ENCODE measurements at regions not wholly inside any gene's neighbourhood (a gene's known extent, or its start where the extent isn't known, plus 50 kb on each side); places are given as distances from the start of the nearest gene placed in this dataset.

- no peak for TF ChIP-seq EZH2 (IDR thresholded peaks at IDR 0.05; ENCODE audit: borderline replicate concordance, low read length)
- no peak for TF ChIP-seq CTCF (IDR thresholded peaks at IDR 0.05; ENCODE audit: low read length)
- no peak overlapping the region for H3K4me2 ChIP-seq (ENCODE audit: low read length)
These were observed 122.0 kb upstream of the NRSN1 start for GRCh38 chr6:24004062-24004461.

GRCh38 chr6:24004659-24005058 lies 121.4 kb upstream of the NRSN1 start:
- Histone ChIP-seq H3K79me2 (ENCODE audit: insufficient read depth, low read length) (no peaks in the 10 kb centered on the region), H3F3A (ENCODE audit: insufficient read depth, low read length) (no peaks in the 10 kb centered on the region), H2AFZ (ENCODE audit: low read length) (no peak overlapping the region), H3K27me3 (ENCODE audit: insufficient read depth, low read length) (no peaks in the 10 kb centered on the region), H3K9me2 (ENCODE audit: low read depth, low read length) (no peaks in the 10 kb centered on the region), H4K20me1 (ENCODE audit: insufficient read depth, low read length) (no peaks in the 10 kb centered on the region), H3K4me3 (ENCODE audit: low read depth, low read length, poor library complexity, severe bottlenecking) (no peak overlapping the region), H3K9ac (ENCODE audit: low read length) (no peak overlapping the region), H3K27ac (ENCODE audit: low read depth, low read length, poor library complexity, severe bottlenecking) (no peak overlapping the region), H3K9me3 (ENCODE audit: low read length) (no peaks in the 10 kb centered on the region), H3K36me3 (ENCODE audit: insufficient read depth, low read length) (no peaks in the 10 kb centered on the region), H3K4me1 (ENCODE audit: insufficient read depth, low read length, severe bottlenecking) (no peaks in the 10 kb centered on the region), H3K4me2 (ENCODE audit: low read length) (no peak overlapping the region)
- no peak for TF ChIP-seq CTCF (IDR thresholded peaks at IDR 0.05; ENCODE audit: low read length)
- TF ChIP-seq EZH2 (IDR thresholded peaks at IDR 0.05; ENCODE audit: borderline replicate concordance, low read length): no peak

More at GRCh38 chr6:24004062-24004461, 122.0 kb upstream of the NRSN1 start:
- H3F3A ChIP-seq (ENCODE audit: insufficient read depth, low read length): no peaks in the 10 kb centered on the region
- H3K4me3 ChIP-seq (ENCODE audit: low read depth, low read length, poor library complexity, severe bottlenecking): no peak overlapping the region
- no peaks in the 10 kb centered on the region for H3K9me2 ChIP-seq (ENCODE audit: low read depth, low read length)
- no peaks in the 10 kb centered on the region for H3K79me2 ChIP-seq (ENCODE audit: insufficient read depth, low read length)
- no peaks in the 10 kb centered on the region for H3K27me3 ChIP-seq (ENCODE audit: insufficient read depth, low read length)
- H3K4me1 ChIP-seq (ENCODE audit: insufficient read depth, low read length, severe bottlenecking): no peaks in the 10 kb centered on the region
- H4K20me1 ChIP-seq (ENCODE audit: insufficient read depth, low read length): no peaks in the 10 kb centered on the region
- no peaks in the 10 kb centered on the region for H3K9me3 ChIP-seq (ENCODE audit: low read length)
- H2AFZ ChIP-seq (ENCODE audit: low read length): no peak overlapping the region
- H3K9ac ChIP-seq (ENCODE audit: low read length): no peak overlapping the region
- no peak overlapping the region for H3K27ac ChIP-seq (ENCODE audit: low read depth, low read length, poor library complexity, severe bottlenecking)
- no peaks in the 10 kb centered on the region for H3K36me3 ChIP-seq (ENCODE audit: insufficient read depth, low read length)

GRCh38 chr6:24006254-24006653 lies 119.8 kb upstream of the NRSN1 start:
- H3F3A ChIP-seq (ENCODE audit: insufficient read depth, low read length): no peaks in the 10 kb centered on the region
- no peaks in the 10 kb centered on the region for H4K20me1 ChIP-seq (ENCODE audit: insufficient read depth, low read length)
- no peak overlapping the region for H3K9ac ChIP-seq (ENCODE audit: low read length)
- no peaks in the 10 kb centered on the region for H3K9me3 ChIP-seq (ENCODE audit: low read length)
- no peaks in the 10 kb centered on the region for H3K79me2 ChIP-seq (ENCODE audit: insufficient read depth, low read length)
- H3K36me3 ChIP-seq (ENCODE audit: insufficient read depth, low read length): no peaks in the 10 kb centered on the region
- no peak overlapping the region for H3K27ac ChIP-seq (ENCODE audit: low read depth, low read length, poor library complexity, severe bottlenecking)
- no peaks in the 10 kb centered on the region for H3K4me1 ChIP-seq (ENCODE audit: insufficient read depth, low read length, severe bottlenecking)
- H2AFZ ChIP-seq (ENCODE audit: low read length): no peak overlapping the region
- TF ChIP-seq EZH2 (IDR thresholded peaks at IDR 0.05; ENCODE audit: borderline replicate concordance, low read length): no peak
- no peaks in the 10 kb centered on the region for H3K9me2 ChIP-seq (ENCODE audit: low read depth, low read length)
- no peak overlapping the region for H3K4me3 ChIP-seq (ENCODE audit: low read depth, low read length, poor library complexity, severe bottlenecking)
- H3K4me2 ChIP-seq (ENCODE audit: low read length): no peak overlapping the region
- H3K27me3 ChIP-seq (ENCODE audit: insufficient read depth, low read length): no peaks in the 10 kb centered on the region

GRCh38 chr6:24009319-24009718 lies 116.7 kb upstream of the NRSN1 start:
- Histone ChIP-seq H2AFZ (ENCODE audit: low read length) (no peak overlapping the region), H3K9me2 (ENCODE audit: low read depth, low read length) (no peaks in the 10 kb centered on the region), H4K20me1 (ENCODE audit: insufficient read depth, low read length) (no peaks in the 10 kb centered on the region), H3K9me3 (ENCODE audit: low read length) (no peaks in the 10 kb centered on the region), H3K9ac (ENCODE audit: low read length) (no peak overlapping the region), H3K4me1 (ENCODE audit: insufficient read depth, low read length, severe bottlenecking) (no peaks in the 10 kb centered on the region), H3F3A (ENCODE audit: insufficient read depth, low read length) (no peaks in the 10 kb centered on the region), H3K4me2 (ENCODE audit: low read length) (no peak overlapping the region), H3K27me3 (ENCODE audit: insufficient read depth, low read length) (no peaks in the 10 kb centered on the region), H3K36me3 (ENCODE audit: insufficient read depth, low read length) (no peaks in the 10 kb centered on the region), H3K79me2 (ENCODE audit: insufficient read depth, low read length) (no peaks in the 10 kb centered on the region), H3K27ac (ENCODE audit: low read depth, low read length, poor library complexity, severe bottlenecking) (no peak overlapping the region), H3K4me3 (ENCODE audit: low read depth, low read length, poor library complexity, severe bottlenecking) (no peak overlapping the region)
- no peak for TF ChIP-seq CTCF (IDR thresholded peaks at IDR 0.05; ENCODE audit: low read length)
- no peak for TF ChIP-seq EZH2 (IDR thresholded peaks at IDR 0.05; ENCODE audit: borderline replicate concordance, low read length)

Measured in OCI-LY1 (cell line).